GM12891 (cell line): ENCODE measurements at regions not wholly inside any gene's neighbourhood (a gene's known extent, or its start where the extent isn't known, plus 50 kb on each side); places are given as distances from the start of the nearest gene placed in this dataset.

ENCODE experiments used
- PAX5 ChIP-seq: IDR thresholded peaks from 2 replicates; pipeline ENCODE4 v1.6.1; 2011; ENCODE audit warnings: low read length, moderate library complexity, mild to moderate bottlenecking; ENCODE audit not compliant: insufficient read depth, severe bottlenecking
- POLR2A ChIP-seq: IDR thresholded peaks from 2 replicates; pipeline ENCODE4 v1.6.1; 2011; ENCODE audit warnings: low read depth, low read length, control low read depth
- POLR2AphosphoS5 ChIP-seq: IDR thresholded peaks from 2 replicates; pipeline ENCODE4 v1.6.1; 2011; ENCODE audit warnings: low read depth, low read length, control low read depth
- SPI1 ChIP-seq: IDR thresholded peaks from 2 replicates; pipeline ENCODE4 v1.6.1; 2011; ENCODE audit warnings: low read depth, low read length, control low read depth
- TAF1 ChIP-seq: IDR thresholded peaks from 2 replicates; pipeline ENCODE4 v1.6.1; 2011; ENCODE audit warnings: low read depth, low read length, control low read depth

GRCh38 chr4:147034372-147034771 lies 88.7 kb upstream of the TTC29 start:
- TF ChIP-seq POLR2AphosphoS5: no peak
- no peak for TF ChIP-seq POLR2A
- TF ChIP-seq TAF1: no peak
- no peak for TF ChIP-seq SPI1
- TF ChIP-seq PAX5: no peak
